ENCODE measurements at regions not wholly inside any gene's neighbourhood (a gene's known extent, or its start where the extent isn't known, plus 50 kb on each side); places are given as distances from the start of the nearest gene placed in this dataset.
"Not testable (repeated sequence)": the region's sequence is repeated elsewhere in the genome, so short reads cannot be mapped to it uniquely, and the experiment has no call there.

GRCh38 chr18:73330106-73330505 lies 462.3 kb upstream of the NETO1 start:
- TF ChIP-seq CTCF (IDR thresholded peaks at IDR 0.05); POLR2A (IDR thresholded peaks at IDR 0.05); POLR2AphosphoS5 (IDR thresholded peaks at IDR 0.05; ENCODE audit: insufficient read depth in 1 of 2, low read depth in 1 of 2): not testable (repeated sequence)

Measured in vagina (tissue), 2 donors.